Caco-2 (cell line): ENCODE measurements at regions not wholly inside any gene's neighbourhood (a gene's known extent, or its start where the extent isn't known, plus 50 kb on each side); places are given as distances from the start of the nearest gene placed in this dataset.

Experiments
- BruUV-seq: library from RNA; stranded (reverse); fragments of 400-500 nt; replicated peaks from 2 replicates; lab custom pipeline; 2021; lab: Mats Ljungman, UMichigan
- CTCF ChIA-PET: fragments of 300-600 bp; sonication (Branson Sonifier 250); formaldehyde crosslinking; loops from one replicate; lab custom pipeline; 2022; ENCODE audit warnings: antibody characterized with exemption; lab: Charles Lee
- POLR2A ChIA-PET: fragments of 300-600 bp; sonication (Branson Sonifier 250); formaldehyde crosslinking; loops from one replicate; lab custom pipeline; 2022; ENCODE audit warnings: antibody characterized with exemption; lab: Charles Lee
- DNase-seq, 2 experiments: peaks; one replicate each; pipeline versions ENCODE4 v3.0.0 to v3.0.0-alpha.2; 2020 to 2022
- H3K27me3 ChIP-seq: replicated peaks from 2 replicates; pipeline ENCODE4 v1.6.0; 2011; ENCODE audit warnings: low read length; ENCODE audit not compliant: control insufficient read depth, insufficient read depth
- H3K36me3 ChIP-seq: 2 replicates; pipeline ENCODE4 v1.5.1; 2011; ENCODE audit warnings: low read length; ENCODE audit not compliant: control insufficient read depth, insufficient read depth
- H3K4me1 ChIP-seq: fragments of 250-450 bp; sonication (Bioruptor Pico); 2 replicates; pipeline ENCODE4 v1.5.1; 2020; ENCODE audit warnings: mild to moderate bottlenecking
- H3K4me3 ChIP-seq: 2 replicates; pipeline ENCODE4 v1.5.1; 2011; ENCODE audit warnings: low read depth, mild to moderate bottlenecking, control low read depth, low read length
- H3K9me3 ChIP-seq: fragments of 250-450 bp; sonication (Bioruptor Pico); 2 replicates; pipeline ENCODE4 v1.5.1; 2020; ENCODE audit warnings: mild to moderate bottlenecking, moderate library complexity
- H3K27ac Mint-ChIP-seq: one replicate; pipeline ENCODE4 v1.8.0; 2022; ENCODE audit warnings: mixed read lengths; ENCODE audit not compliant: unreplicated experiment
- H3K27me3 Mint-ChIP-seq: one replicate; pipeline ENCODE4 v1.8.0; 2022; ENCODE audit warnings: mixed read lengths; ENCODE audit not compliant: insufficient read depth, unreplicated experiment
- H3K36me3 Mint-ChIP-seq: one replicate; pipeline ENCODE4 v1.8.0; 2022; ENCODE audit warnings: mild to moderate bottlenecking, mixed read lengths; ENCODE audit not compliant: insufficient read depth, unreplicated experiment
- H3K4me1 Mint-ChIP-seq: one replicate; pipeline ENCODE4 v1.8.0; 2022; ENCODE audit warnings: low read depth, mixed read lengths; ENCODE audit not compliant: unreplicated experiment
- H3K4me3 Mint-ChIP-seq: one replicate; pipeline ENCODE4 v1.8.0; 2022; ENCODE audit warnings: mild to moderate bottlenecking, moderate library complexity, mixed read lengths; ENCODE audit not compliant: unreplicated experiment
- H3K9me3 Mint-ChIP-seq: one replicate; pipeline ENCODE4 v1.8.0; 2022; ENCODE audit warnings: mixed read lengths; ENCODE audit not compliant: unreplicated experiment
- CTCF ChIP-seq, 2 experiments: fragments of 200-600 bp in 1 of 2; IDR thresholded peaks; 1 replicate in 1 of 2; 2 replicates in 1 of 2; pipeline versions ENCODE4 v1.5.1 to v1.8.0; 2011 to 2022; ENCODE audit warnings: antibody characterized with exemption in 1 of 2, control low read depth in 1 of 2, inconsistent platforms in 1 of 2, low read depth in 1 of 2, low read length in 1 of 2, mild to moderate bottlenecking in 1 of 2, moderate library complexity in 1 of 2; ENCODE audit not compliant: insufficient read depth in 1 of 2, severe bottlenecking in 1 of 2, unreplicated experiment in 1 of 2
- intact Hi-C: fragments of 100-400 bp; cut with micrococcal nuclease; formaldehyde crosslinking; loops from one replicate; pipeline ENCODE4 v1.10.0; 2022; ENCODE audit not compliant: unreplicated experiment

DNA sequence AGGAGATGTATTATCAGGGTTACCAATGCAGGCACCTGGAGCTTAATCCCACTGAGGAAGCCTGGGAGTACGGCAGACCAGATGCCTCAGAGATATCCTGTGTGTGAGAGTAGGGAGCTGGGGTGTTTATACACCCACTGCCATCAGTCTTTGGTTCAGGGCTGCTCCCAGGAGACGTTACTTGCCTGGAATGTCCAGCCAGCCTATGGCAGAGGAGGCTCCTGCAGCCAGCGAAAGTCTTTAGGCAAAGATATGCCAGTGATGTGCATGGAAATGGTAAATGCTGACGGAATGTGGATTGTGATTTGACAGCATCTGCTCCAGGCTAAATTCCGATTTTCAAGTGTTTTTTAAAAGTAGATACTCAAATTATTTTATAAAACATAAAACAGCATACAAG, 282.0 kb downstream of the BTBD3 start:
- Mint-ChIP-seq H3K27me3 (peaks cover 5% of the 10 kb centered on the region), H3K36me3 (no peaks in the 10 kb centered on the region), H3K27ac (no peak overlapping the region), H3K9me3 (no peaks in the 10 kb centered on the region), H3K4me3 (no peak overlapping the region), H3K4me1 (no peaks in the 10 kb centered on the region)
- no peak for TF ChIP-seq CTCF (IDR thresholded peaks at IDR 0.05; ENCODE audit: insufficient read depth in 1 of 2, low read depth in 1 of 2, low read length in 1 of 2, severe bottlenecking in 1 of 2, unreplicated experiment in 1 of 2)
- POLR2A ChIA-PET, result no interaction called here
- CTCF ChIA-PET, result no interaction called here
- Histone ChIP-seq H3K4me3 (no peak overlapping the region), H3K9me3 (no peaks in the 10 kb centered on the region), H3K27me3 (0 out of 2 replicates have a peak, but pooled peaks cover 1% of the 10 kb centered on the region), H3K36me3 (no peaks in the 10 kb centered on the region), H3K4me1 (no peaks in the 10 kb centered on the region)
- intact Hi-C loops, result no loop called here
- no TSS peak for BruUV-seq
- no peak for DNase-seq

- ChIA-PET CTCF (no interaction called here), POLR2A (no interaction called here)
- no TSS peak for BruUV-seq
- no peak for TF ChIP-seq CTCF (IDR thresholded peaks at IDR 0.05; ENCODE audit: insufficient read depth in 1 of 2, low read depth in 1 of 2, low read length in 1 of 2, severe bottlenecking in 1 of 2, unreplicated experiment in 1 of 2)
- Mint-ChIP-seq H3K27me3 (peaks cover 8% of the 10 kb centered on the region), H3K4me1 (no peaks in the 10 kb centered on the region), H3K36me3 (no peaks in the 10 kb centered on the region), H3K9me3 (no peaks in the 10 kb centered on the region), H3K27ac (no peak overlapping the region), H3K4me3 (no peak overlapping the region)
- H3K4me3 ChIP-seq, result no peak overlapping the region
- H3K4me1 ChIP-seq, result no peaks in the 10 kb centered on the region
- intact Hi-C loops, result no loop called here
- H3K9me3 ChIP-seq, result no peaks in the 10 kb centered on the region
- no peaks in the 10 kb centered on the region for H3K36me3 ChIP-seq
- no peak for DNase-seq
- H3K27me3 ChIP-seq, result 0 out of 2 replicates have a peak, but pooled peaks cover 1% of the 10 kb centered on the region
These were observed 283.7 kb downstream of the BTBD3 start for GRCh38 chr20:12201289-12201991.

DNA sequence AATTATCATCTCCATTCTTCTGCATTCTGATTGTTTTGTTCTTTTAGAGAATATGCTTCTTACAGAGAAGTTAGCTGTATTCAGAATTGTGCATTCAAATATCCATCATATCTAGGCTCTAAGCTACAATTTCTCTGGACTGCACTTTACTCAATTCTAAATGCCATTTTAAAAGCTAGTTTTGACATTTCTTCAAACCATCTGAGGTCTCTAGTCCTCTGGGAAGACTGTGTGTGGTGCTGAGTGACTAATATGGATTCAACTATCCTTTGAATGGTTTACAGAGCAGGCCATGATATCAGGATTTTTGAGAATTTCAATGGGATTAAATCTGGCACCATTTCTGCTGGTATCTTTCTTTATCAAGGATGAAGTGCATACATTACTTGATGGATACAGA, 285.7 kb downstream of the BTBD3 start:
- POLR2A ChIA-PET, result no interaction called here
- intact Hi-C loops, result no loop called here
- Mint-ChIP-seq H3K36me3 (no peaks in the 10 kb centered on the region), H3K4me3 (no peak overlapping the region), H3K27ac (no peak overlapping the region), H3K4me1 (no peaks in the 10 kb centered on the region), H3K9me3 (no peaks in the 10 kb centered on the region), H3K27me3 (peaks cover 14% of the 10 kb centered on the region)
- Histone ChIP-seq H3K27me3 (no peaks in the 10 kb centered on the region), H3K4me1 (no peaks in the 10 kb centered on the region), H3K4me3 (no peak overlapping the region), H3K9me3 (no peaks in the 10 kb centered on the region), H3K36me3 (no peaks in the 10 kb centered on the region)
- DNase-seq, result no peak
- CTCF ChIA-PET, result interaction anchor here (0.6 kb wide), 1 partner anchor 148 kb away, joined by 5 read pairs; no protein-coding TSS in a partner anchor
- no peak for TF ChIP-seq CTCF (IDR thresholded peaks at IDR 0.05; ENCODE audit: insufficient read depth in 1 of 2, low read depth in 1 of 2, low read length in 1 of 2, severe bottlenecking in 1 of 2, unreplicated experiment in 1 of 2)
- no TSS peak for BruUV-seq
